T-helper 2 cell treated with Interferon-gamma antibody and Interleukin-4, amounts not matched to agents 100 ng/mL and 5 ng/mL, for 36 hours (primary cell): ENCODE measurements at regions not wholly inside any gene's neighbourhood (a gene's known extent, or its start where the extent isn't known, plus 50 kb on each side); places are given as distances from the start of the nearest gene placed in this dataset.

Source experiments
- intact Hi-C: fragments of 100-400 bp; cut with micrococcal nuclease; formaldehyde crosslinking; loops from one replicate; pipeline ENCODE4 v1.15.1; 2023

GRCh38 chr9:115254287-115255180, 136.6 kb upstream of the TNC start:
- intact Hi-C loops: no loop called here

- intact Hi-C loops: no loop called here
Observed at GRCh38 chr9:115261656-115262081, 143.7 kb upstream of the TNC start.

- intact Hi-C loops: no loop called here
Observed at GRCh38 chr9:115262477-115262876, 144.5 kb upstream of the TNC start.

- intact Hi-C loops: no loop called here
Observed at GRCh38 chr9:115262952-115263351, 145.0 kb upstream of the TNC start.

- intact Hi-C loops: no loop called here
Observed at GRCh38 chr9:115263371-115264075, 145.6 kb upstream of the TNC start.

GRCh38 chr9:115264313-115264712, 146.4 kb upstream of the TNC start:
- intact Hi-C loops: no loop called here

- intact Hi-C loops: no loop called here
Observed at GRCh38 chr9:115267790-115268189, 149.8 kb upstream of the TNC start.

- intact Hi-C loops: no loop called here
Observed at GRCh38 chr9:115275753-115276152, 157.8 kb upstream of the TNC start.

GRCh38 chr9:115276621-115277020, 158.7 kb upstream of the TNC start:
- intact Hi-C loops: no loop called here

GRCh38 chr9:115277301-115277700, 159.3 kb upstream of the TNC start:
- intact Hi-C loops: no loop called here

GRCh38 chr9:115278326-115279035, 160.5 kb upstream of the TNC start:
- intact Hi-C loops: no loop called here

GRCh38 chr9:115283395-115283794, 165.4 kb upstream of the TNC start:
- intact Hi-C loops: no loop called here

GRCh38 chr9:115285836-115286235, 167.9 kb upstream of the TNC start:
- intact Hi-C loops: no loop called here

GRCh38 chr9:115286411-115286810, 168.5 kb upstream of the TNC start:
- intact Hi-C loops: no loop called here

- intact Hi-C loops: no loop called here
Observed at GRCh38 chr9:115289757-115290208, 171.8 kb upstream of the TNC start.

GRCh38 chr9:115291841-115292240, 173.9 kb upstream of the TNC start:
- intact Hi-C loops: no loop called here

GRCh38 chr9:115292584-115293279, 174.8 kb upstream of the TNC start:
- intact Hi-C loops: no loop called here

- intact Hi-C loops: no loop called here
Observed at GRCh38 chr9:115295734-115296133, 177.8 kb upstream of the TNC start.

GRCh38 chr9:115296831-115297565, 179.0 kb upstream of the TNC start:
- intact Hi-C loops: no loop called here

GRCh38 chr9:115300116-115300515, 182.2 kb upstream of the TNC start:
- intact Hi-C loops: no loop called here

- intact Hi-C loops: no loop called here
Observed at GRCh38 chr9:115300874-115301273, 182.9 kb upstream of the TNC start.
